GM12878 (cell line): ENCODE measurements at regions not wholly inside any gene's neighbourhood (a gene's known extent, or its start where the extent isn't known, plus 50 kb on each side); places are given as distances from the start of the nearest gene placed in this dataset.

ENCODE experiments used
- ATAC-seq: fragments of 200-7000 bp; cut with Tn5 transposase; 3 replicates; pipeline ENCODE4 v1.9.1; 2020; ENCODE audit warnings: mild to moderate bottlenecking, moderate library complexity
- BruUV-seq: library from RNA; stranded (reverse); fragments of 400-500 nt; replicated peaks from 2 replicates; lab custom pipeline; 2021; lab: Mats Ljungman, UMichigan
- CTCF ChIA-PET: fragments of 300-600 bp; sonication (Branson Sonifier 250); formaldehyde crosslinking; extraction: SDS; loops from one replicate; lab custom pipeline; 2021; ENCODE audit warnings: inconsistent platforms; lab: Yijun Ruan, JAX
- POLR2A ChIA-PET: fragments of 350-600 bp; formaldehyde crosslinking; extraction: SDS; loops from one replicate; lab custom pipeline; 2021; ENCODE audit warnings: inconsistent platforms; lab: Charles Lee
- RAD21 ChIA-PET: fragments of 300-600 bp; sonication (Branson Sonifier 250); formaldehyde crosslinking; loops from one replicate; lab custom pipeline; 2023; ENCODE audit warnings: antibody characterized with exemption; ENCODE audit not compliant: unreplicated experiment; lab: Charles Lee
- SMC1A ChIA-PET: fragments of 300-600 bp; sonication (Branson Sonifier 250); formaldehyde crosslinking; loops from one replicate; lab custom pipeline; 2023; ENCODE audit not compliant: unreplicated experiment, uncharacterized antibody; lab: Charles Lee
- DNase-seq: peaks from one replicate; pipeline ENCODE4 v3.0.0-alpha.2; 2011; ENCODE audit warnings: low read depth, low spot score
- FAIRE-seq: peaks from 3 replicates; lab custom pipeline; 2011; peaks lifted over from hg19 to GRCh38; lab: Jason Lieb, UNC
- H2AFZ ChIP-seq: 2 replicates; pipeline ENCODE4 v1.6.0; 2011; ENCODE audit warnings: low read depth, low read length, control low read depth; ENCODE audit not compliant: control insufficient read depth
- H3K27ac ChIP-seq: 2 replicates; pipeline ENCODE4 v1.5.1; 2011; ENCODE audit warnings: control low read depth; ENCODE audit not compliant: control insufficient read depth, insufficient read depth
- H3K27me3 ChIP-seq, 2 experiments: replicated peaks in 1 of 2; 2 replicates each; pipeline versions ENCODE4 v1.6.0 to v1.6.1; 2011; ENCODE audit warnings: low read length in 1 of 2; ENCODE audit not compliant: control insufficient read depth in 2 of 2, insufficient read depth in 2 of 2
- H3K36me3 ChIP-seq, 2 experiments: 2 replicates each; pipeline ENCODE4 v1.5.1; 2011; ENCODE audit warnings: low read length in 1 of 2; ENCODE audit not compliant: control insufficient read depth in 2 of 2, insufficient read depth in 2 of 2
- H3K4me1 ChIP-seq: 2 replicates; pipeline ENCODE4 v1.6.1; 2011; ENCODE audit warnings: mild to moderate bottlenecking, low read length, moderate library complexity, mixed read lengths; ENCODE audit not compliant: control insufficient read depth, insufficient read depth
- H3K4me2 ChIP-seq: 2 replicates; pipeline ENCODE4 v1.6.0; 2011; ENCODE audit warnings: control low read depth; ENCODE audit not compliant: control insufficient read depth, insufficient read depth
- H3K4me3 ChIP-seq: fragments of 200-600 bp; sonication (generic); 2 replicates; pipeline ENCODE4 v1.5.1; 2016
- H3K79me2 ChIP-seq: 2 replicates; pipeline ENCODE4 v1.6.0; 2011; ENCODE audit warnings: low read length; ENCODE audit not compliant: control insufficient read depth, insufficient read depth
- H3K9ac ChIP-seq: 2 replicates; pipeline ENCODE4 v1.8.0; 2011; ENCODE audit warnings: low read length, control low read depth, mixed read lengths; ENCODE audit not compliant: control insufficient read depth, insufficient read depth
- H3K9me3 ChIP-seq: replicated peaks from 3 replicates; pipeline ENCODE4 v1.5.1; 2011; ENCODE audit warnings: mild to moderate bottlenecking, low read length; ENCODE audit not compliant: control insufficient read depth, insufficient read depth
- H4K20me1 ChIP-seq: 2 replicates; pipeline ENCODE4 v1.6.0; 2011; ENCODE audit not compliant: control insufficient read depth, insufficient read depth
- ASH2L ChIP-seq: fragments of 300-600, 200-600 bp; sonication (generic); IDR thresholded peaks from 2 replicates; pipeline ENCODE4 v1.6.1; 2017; ENCODE audit warnings: low read depth, mild to moderate bottlenecking, borderline replicate concordance
- IRF4 ChIP-seq: IDR thresholded peaks from 2 replicates; pipeline ENCODE4 v1.6.1; 2011; ENCODE audit warnings: low read depth, low read length
- POLR2A ChIP-seq: IDR thresholded peaks from 2 replicates; pipeline ENCODE4 v1.6.1; 2011; ENCODE audit warnings: low read depth, mild to moderate bottlenecking, low read length
- POLR2AphosphoS2 ChIP-seq: IDR thresholded peaks from 2 replicates; pipeline ENCODE4 v1.6.1; 2011; ENCODE audit warnings: low read depth, mild to moderate bottlenecking, low read length, improper control_type of control experiment, moderate library complexity
- SRF ChIP-seq, 2 experiments: IDR thresholded peaks; 2 replicates each; pipeline ENCODE4 v1.6.1; 2011; ENCODE audit warnings: low read depth in 2 of 2, low read length in 2 of 2, mild to moderate bottlenecking in 1 of 2, moderate library complexity in 1 of 2
- SUPT20H ChIP-seq: IDR thresholded peaks from 2 replicates; pipeline ENCODE4 v1.6.1; 2011; ENCODE audit warnings: low read depth, mild to moderate bottlenecking, low read length, moderate library complexity, borderline replicate concordance; ENCODE audit not compliant: control insufficient read depth
- ZNF274 ChIP-seq: IDR thresholded peaks from one replicate; pipeline ENCODE4 v1.8.0; 2011; ENCODE audit not compliant: insufficient read length, insufficient read depth
- WGBS: methylation state at CpG from one replicate; pipeline ENCODE4 v1.1.6; 2016; ENCODE audit warnings: low lambda C conversion rate; ENCODE audit not compliant: insufficient replicate concordance, insufficient coverage; ENCODE audit errors: missing lambda C conversion rate; 5-methylcytosine and 5-hydroxymethylcytosine counted together
- in situ Hi-C: fragments of 300-500 bp; cut with MboI; formaldehyde crosslinking; loops from 9 replicates; pipeline ENCODE4 v1.14.3; 2018; ENCODE audit warnings: mixed read lengths
- intact Hi-C: fragments of 100-400 bp; cut with micrococcal nuclease; formaldehyde crosslinking; loops from one replicate; pipeline ENCODE4 v1.14.2; 2022; ENCODE audit not compliant: unreplicated experiment
- TF ChIP-seq, protein P1 (sequence below): fragments of 450-650 bp; formaldehyde crosslinking; IDR thresholded peaks from 2 replicates; pipeline ENCODE4 v1.5.0; 2022; ENCODE audit warnings: mild to moderate bottlenecking, missing genetic modification characterization
- TF ChIP-seq, protein P2 (sequence below): fragments of 450-650 bp; IDR thresholded peaks from 2 replicates; pipeline ENCODE4 v1.6.1; 2017; ENCODE audit warnings: mild to moderate bottlenecking, moderate library complexity
- TF ChIP-seq, protein P3 (sequence below): IDR thresholded peaks from 2 replicates; pipeline ENCODE4 v1.6.1; 2012; ENCODE audit warnings: low read depth, low read length, improper control_type of control experiment
- TF ChIP-seq, protein P4 (sequence below): fragments of 150-350 bp; IDR thresholded peaks from 2 replicates; pipeline ENCODE4 v1.6.1; 2014; ENCODE audit warnings: mild to moderate bottlenecking, low read depth, low read length

DNA sequence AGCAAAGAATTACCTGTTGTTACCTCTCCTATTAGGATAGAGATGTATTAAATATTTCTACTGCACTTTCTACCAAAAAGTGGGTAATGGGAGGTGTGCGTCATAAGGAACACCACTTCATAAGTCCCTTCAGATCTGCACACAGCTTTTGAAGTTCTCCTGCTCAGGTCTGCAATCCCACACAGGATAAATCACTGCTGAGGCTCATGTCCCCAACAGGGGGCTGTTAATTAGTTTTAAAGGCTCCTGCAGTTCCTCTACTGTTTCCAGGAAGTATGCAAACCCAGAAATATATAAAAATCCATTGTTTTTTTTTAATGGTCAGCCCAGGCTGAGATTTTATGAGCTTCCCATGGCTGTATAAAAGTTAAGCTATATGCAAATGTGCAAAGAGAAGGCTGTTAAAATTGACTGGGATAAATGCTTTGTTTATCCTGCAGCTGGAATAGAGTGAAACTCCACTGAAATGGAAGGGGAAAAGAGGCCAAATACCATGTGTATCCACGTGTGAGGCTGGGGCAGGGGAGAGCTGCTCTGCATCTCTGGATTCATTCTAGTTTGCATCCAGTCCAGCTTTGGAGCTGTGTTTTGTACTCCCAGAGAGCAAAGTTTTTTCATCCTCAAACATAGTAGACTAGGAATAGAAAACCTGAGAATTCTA is 903.7 kb downstream of the TDRD15 start:
- ChIA-PET RAD21 (no interaction called here), CTCF (no interaction called here), POLR2A (no interaction called here), SMC1A (no interaction called here)
- no peak overlapping the region for H3K27ac ChIP-seq
- no peaks in the 10 kb centered on the region for H3K27me3 ChIP-seq
- no TSS peak for BruUV-seq
- no peak overlapping the region for H3K4me3 ChIP-seq
- no peaks in the 10 kb centered on the region for H3K9me3 ChIP-seq
- FAIRE-seq (no peak), DNase-seq (no peak), ATAC-seq (no peak)
- no peaks in the 10 kb centered on the region for H3K4me1 ChIP-seq
- in situ Hi-C loops (no loop called here), intact Hi-C loops (no loop called here)
- H3K4me2 ChIP-seq = no peak overlapping the region
- WGBS = 0% methylated on average over 2 of the region's 2 CpGs
- no peak overlapping the region for H2AFZ ChIP-seq
- no peaks in the 10 kb centered on the region for H3K36me3 ChIP-seq
- no peak overlapping the region for H3K9ac ChIP-seq
- H3K79me2 ChIP-seq = no peaks in the 10 kb centered on the region
- H4K20me1 ChIP-seq = no peaks in the 10 kb centered on the region
- TF ChIP-seq POLR2AphosphoS2 (no peak), ZNF274 (no peak), IRF4 (no peak), SRF (IDR thresholded peaks at IDR 0.05; ENCODE audit: low read depth in 2 of 2, low read length in 2 of 2) (no peak), ASH2L (no peak), SUPT20H (no peak), POLR2A (no peak)
- TF ChIP-seq, protein P1, sequence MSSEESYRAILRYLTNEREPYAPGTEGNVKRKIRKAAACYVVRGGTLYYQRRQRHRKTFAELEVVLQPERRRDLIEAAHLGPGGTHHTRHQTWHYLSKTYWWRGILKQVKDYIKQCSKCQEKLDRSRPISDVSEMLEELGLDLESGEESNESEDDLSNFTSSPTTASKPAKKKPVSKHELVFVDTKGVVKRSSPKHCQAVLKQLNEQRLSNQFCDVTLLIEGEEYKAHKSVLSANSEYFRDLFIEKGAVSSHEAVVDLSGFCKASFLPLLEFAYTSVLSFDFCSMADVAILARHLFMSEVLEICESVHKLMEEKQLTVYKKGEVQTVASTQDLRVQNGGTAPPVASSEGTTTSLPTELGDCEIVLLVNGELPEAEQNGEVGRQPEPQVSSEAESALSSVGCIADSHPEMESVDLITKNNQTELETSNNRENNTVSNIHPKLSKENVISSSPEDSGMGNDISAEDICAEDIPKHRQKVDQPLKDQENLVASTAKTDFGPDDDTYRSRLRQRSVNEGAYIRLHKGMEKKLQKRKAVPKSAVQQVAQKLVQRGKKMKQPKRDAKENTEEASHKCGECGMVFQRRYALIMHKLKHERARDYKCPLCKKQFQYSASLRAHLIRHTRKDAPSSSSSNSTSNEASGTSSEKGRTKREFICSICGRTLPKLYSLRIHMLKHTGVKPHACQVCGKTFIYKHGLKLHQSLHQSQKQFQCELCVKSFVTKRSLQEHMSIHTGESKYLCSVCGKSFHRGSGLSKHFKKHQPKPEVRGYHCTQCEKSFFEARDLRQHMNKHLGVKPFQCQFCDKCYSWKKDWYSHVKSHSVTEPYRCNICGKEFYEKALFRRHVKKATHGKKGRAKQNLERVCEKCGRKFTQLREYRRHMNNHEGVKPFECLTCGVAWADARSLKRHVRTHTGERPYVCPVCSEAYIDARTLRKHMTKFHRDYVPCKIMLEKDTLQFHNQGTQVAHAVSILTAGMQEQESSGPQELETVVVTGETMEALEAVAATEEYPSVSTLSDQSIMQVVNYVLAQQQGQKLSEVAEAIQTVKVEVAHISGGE (CRISPR knock-in tag) = no peak
- TF ChIP-seq, protein P2, sequence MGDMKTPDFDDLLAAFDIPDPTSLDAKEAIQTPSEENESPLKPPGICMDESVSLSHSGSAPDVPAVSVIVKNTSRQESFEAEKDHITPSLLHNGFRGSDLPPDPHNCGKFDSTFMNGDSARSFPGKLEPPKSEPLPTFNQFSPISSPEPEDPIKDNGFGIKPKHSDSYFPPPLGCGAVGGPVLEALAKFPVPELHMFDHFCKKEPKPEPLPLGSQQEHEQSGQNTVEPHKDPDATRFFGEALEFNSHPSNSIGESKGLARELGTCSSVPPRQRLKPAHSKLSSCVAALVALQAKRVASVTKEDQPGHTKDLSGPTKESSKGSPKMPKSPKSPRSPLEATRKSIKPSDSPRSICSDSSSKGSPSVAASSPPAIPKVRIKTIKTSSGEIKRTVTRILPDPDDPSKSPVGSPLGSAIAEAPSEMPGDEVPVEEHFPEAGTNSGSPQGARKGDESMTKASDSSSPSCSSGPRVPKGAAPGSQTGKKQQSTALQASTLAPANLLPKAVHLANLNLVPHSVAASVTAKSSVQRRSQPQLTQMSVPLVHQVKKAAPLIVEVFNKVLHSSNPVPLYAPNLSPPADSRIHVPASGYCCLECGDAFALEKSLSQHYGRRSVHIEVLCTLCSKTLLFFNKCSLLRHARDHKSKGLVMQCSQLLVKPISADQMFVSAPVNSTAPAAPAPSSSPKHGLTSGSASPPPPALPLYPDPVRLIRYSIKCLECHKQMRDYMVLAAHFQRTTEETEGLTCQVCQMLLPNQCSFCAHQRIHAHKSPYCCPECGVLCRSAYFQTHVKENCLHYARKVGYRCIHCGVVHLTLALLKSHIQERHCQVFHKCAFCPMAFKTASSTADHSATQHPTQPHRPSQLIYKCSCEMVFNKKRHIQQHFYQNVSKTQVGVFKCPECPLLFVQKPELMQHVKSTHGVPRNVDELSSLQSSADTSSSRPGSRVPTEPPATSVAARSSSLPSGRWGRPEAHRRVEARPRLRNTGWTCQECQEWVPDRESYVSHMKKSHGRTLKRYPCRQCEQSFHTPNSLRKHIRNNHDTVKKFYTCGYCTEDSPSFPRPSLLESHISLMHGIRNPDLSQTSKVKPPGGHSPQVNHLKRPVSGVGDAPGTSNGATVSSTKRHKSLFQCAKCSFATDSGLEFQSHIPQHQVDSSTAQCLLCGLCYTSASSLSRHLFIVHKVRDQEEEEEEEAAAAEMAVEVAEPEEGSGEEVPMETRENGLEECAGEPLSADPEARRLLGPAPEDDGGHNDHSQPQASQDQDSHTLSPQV = no peak
- TF ChIP-seq, protein P3, sequence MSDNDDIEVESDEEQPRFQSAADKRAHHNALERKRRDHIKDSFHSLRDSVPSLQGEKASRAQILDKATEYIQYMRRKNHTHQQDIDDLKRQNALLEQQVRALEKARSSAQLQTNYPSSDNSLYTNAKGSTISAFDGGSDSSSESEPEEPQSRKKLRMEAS = no peak
- TF ChIP-seq, protein P4, sequence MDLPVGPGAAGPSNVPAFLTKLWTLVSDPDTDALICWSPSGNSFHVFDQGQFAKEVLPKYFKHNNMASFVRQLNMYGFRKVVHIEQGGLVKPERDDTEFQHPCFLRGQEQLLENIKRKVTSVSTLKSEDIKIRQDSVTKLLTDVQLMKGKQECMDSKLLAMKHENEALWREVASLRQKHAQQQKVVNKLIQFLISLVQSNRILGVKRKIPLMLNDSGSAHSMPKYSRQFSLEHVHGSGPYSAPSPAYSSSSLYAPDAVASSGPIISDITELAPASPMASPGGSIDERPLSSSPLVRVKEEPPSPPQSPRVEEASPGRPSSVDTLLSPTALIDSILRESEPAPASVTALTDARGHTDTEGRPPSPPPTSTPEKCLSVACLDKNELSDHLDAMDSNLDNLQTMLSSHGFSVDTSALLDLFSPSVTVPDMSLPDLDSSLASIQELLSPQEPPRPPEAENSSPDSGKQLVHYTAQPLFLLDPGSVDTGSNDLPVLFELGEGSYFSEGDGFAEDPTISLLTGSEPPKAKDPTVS = no peak
